LNCAP (cell line): ENCODE measurements at regions not wholly inside any gene's neighbourhood (a gene's known extent, or its start where the extent isn't known, plus 50 kb on each side); places are given as distances from the start of the nearest gene placed in this dataset.

Experiments
- CTCF ChIP-seq: fragments of 450-650 bp; IDR thresholded peaks from 2 replicates; pipeline ENCODE4 v1.5.1; 2017; ENCODE audit warnings: mild to moderate bottlenecking

- no peak for TF ChIP-seq CTCF
These were observed 54.5 kb upstream of the PLXNA2 start for GRCh38 chr1:208298593-208299269.

GRCh38 chr1:208300084-208300770 is 56.0 kb upstream of the PLXNA2 start:
- no peak for TF ChIP-seq CTCF

- TF ChIP-seq CTCF = no peak
These were observed 58.6 kb upstream of the PLXNA2 start for GRCh38 chr1:208302699-208303238.

- TF ChIP-seq CTCF = no peak
These were observed 59.8 kb upstream of the PLXNA2 start for GRCh38 chr1:208303743-208304712.

GRCh38 chr1:208308221-208308620 is 64.0 kb upstream of the PLXNA2 start:
- TF ChIP-seq CTCF = no peak

- no peak for TF ChIP-seq CTCF
These were observed 65.6 kb upstream of the PLXNA2 start for GRCh38 chr1:208309771-208310170.

- no peak for TF ChIP-seq CTCF
These were observed 68.5 kb upstream of the PLXNA2 start for GRCh38 chr1:208312706-208313105.
